ENCODE measurements at regions not wholly inside any gene's neighbourhood (a gene's known extent, or its start where the extent isn't known, plus 50 kb on each side); places are given as distances from the start of the nearest gene placed in this dataset.

- H3K27ac ChIP-seq (replicated peaks), result no peak overlapping the region
- H3K36me3 ChIP-seq, result no peaks in the 10 kb centered on the region
- no peaks in the 10 kb centered on the region for H3K4me1 ChIP-seq
- no peaks in the 10 kb centered on the region for H3K9me3 ChIP-seq (replicated peaks)
- TF ChIP-seq CTCF (IDR thresholded peaks at IDR 0.05; ENCODE audit: borderline replicate concordance), result no peak
- no peak overlapping the region for H3K4me3 ChIP-seq
- DNase-seq, result no peak
- H3K27me3 ChIP-seq (ENCODE audit: low read depth), result no peaks in the 10 kb centered on the region
- intact Hi-C loops (cut with micrococcal nuclease), result no loop called here
Measured at GRCh38 chr5:38051711-38052511, 206.4 kb upstream of the EGFLAM start.

GRCh38 chr5:38048400-38048799, 208.6 kb upstream of the GDNF start:
- Histone ChIP-seq H3K27me3 (ENCODE audit: low read depth) (no peaks in the 10 kb centered on the region), H3K4me3 (no peak overlapping the region), H3K9me3 (replicated peaks) (no peaks in the 10 kb centered on the region), H3K27ac (replicated peaks) (no peak overlapping the region), H3K36me3 (no peaks in the 10 kb centered on the region), H3K4me1 (no peaks in the 10 kb centered on the region)
- intact Hi-C loops (cut with micrococcal nuclease), result no loop called here
- TF ChIP-seq CTCF (IDR thresholded peaks at IDR 0.05; ENCODE audit: borderline replicate concordance), result no peak
- DNase-seq, result no peak

- H3K27ac ChIP-seq (replicated peaks), result no peak overlapping the region
- no peak for DNase-seq
- intact Hi-C loops (cut with micrococcal nuclease), result no loop called here
- H3K4me1 ChIP-seq, result no peaks in the 10 kb centered on the region
- TF ChIP-seq CTCF (IDR thresholded peaks at IDR 0.05; ENCODE audit: borderline replicate concordance), result no peak
- H3K4me3 ChIP-seq, result no peak overlapping the region
- H3K27me3 ChIP-seq (ENCODE audit: low read depth), result no peaks in the 10 kb centered on the region
- H3K36me3 ChIP-seq, result no peaks in the 10 kb centered on the region
- H3K9me3 ChIP-seq (replicated peaks), result no peaks in the 10 kb centered on the region
Measured at GRCh38 chr5:38046103-38046502, 206.3 kb upstream of the GDNF start.

- intact Hi-C loops (cut with micrococcal nuclease), result no loop called here
Measured at GRCh38 chr5:38045446-38045845, 205.6 kb upstream of the GDNF start.

GRCh38 chr5:38039826-38040225, 200.0 kb upstream of the GDNF start:
- H3K27me3 ChIP-seq (ENCODE audit: low read depth), result no peaks in the 10 kb centered on the region
- no peaks in the 10 kb centered on the region for H3K9me3 ChIP-seq (replicated peaks)
- H3K36me3 ChIP-seq, result no peaks in the 10 kb centered on the region
- intact Hi-C loops (cut with micrococcal nuclease), result no loop called here
- H3K4me1 ChIP-seq, result no peaks in the 10 kb centered on the region
- no peak overlapping the region for H3K4me3 ChIP-seq
- TF ChIP-seq CTCF (IDR thresholded peaks at IDR 0.05; ENCODE audit: borderline replicate concordance), result no peak
- no peak for DNase-seq
- H3K27ac ChIP-seq (replicated peaks), result no peak overlapping the region

More at GRCh38 chr5:38045446-38045845, 205.6 kb upstream of the GDNF start:
- no peak for DNase-seq
- Histone ChIP-seq H3K9me3 (replicated peaks) (no peaks in the 10 kb centered on the region), H3K36me3 (no peaks in the 10 kb centered on the region), H3K4me3 (no peak overlapping the region), H3K27ac (replicated peaks) (no peak overlapping the region), H3K4me1 (no peaks in the 10 kb centered on the region), H3K27me3 (ENCODE audit: low read depth) (no peaks in the 10 kb centered on the region)
- no peak for TF ChIP-seq CTCF (IDR thresholded peaks at IDR 0.05; ENCODE audit: borderline replicate concordance)

All from left ventricle myocardium inferior (tissue), 1 donor.